SKM-1 treated with dmso at 0.1 percent for 144 hours (cell line): ENCODE measurements at regions not wholly inside any gene's neighbourhood (a gene's known extent, or its start where the extent isn't known, plus 50 kb on each side); places are given as distances from the start of the nearest gene placed in this dataset.

Experiments used
- DNase-seq: peaks from one replicate; lab custom pipeline; 2025; ENCODE audit not compliant: unreplicated experiment; lab: John Stamatoyannopoulos, UW

- DNase-seq = no peak
Observed at GRCh38 chr2:120807751-120808150, 72.1 kb downstream of the GLI2 start.

DNA sequence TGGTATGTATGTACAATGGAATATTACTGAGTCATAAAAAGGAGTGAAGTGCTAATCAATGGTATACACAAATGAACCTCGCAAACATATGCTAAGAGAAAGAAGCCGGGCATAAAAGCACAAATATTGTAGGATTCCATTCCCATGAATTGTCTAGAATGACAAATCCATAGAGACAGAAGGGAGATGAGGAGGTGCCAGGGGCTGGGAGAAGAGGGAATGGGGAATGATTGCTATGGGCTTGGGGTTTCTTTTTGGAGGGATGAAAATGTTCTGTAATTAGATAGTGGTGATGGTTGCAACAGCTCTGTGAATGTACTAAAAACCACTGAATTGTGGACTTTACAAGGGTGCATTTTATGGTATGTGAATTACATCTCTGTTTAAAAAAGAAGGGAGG lies 73.5 kb downstream of the GLI2 start:
- no peak for DNase-seq

DNA sequence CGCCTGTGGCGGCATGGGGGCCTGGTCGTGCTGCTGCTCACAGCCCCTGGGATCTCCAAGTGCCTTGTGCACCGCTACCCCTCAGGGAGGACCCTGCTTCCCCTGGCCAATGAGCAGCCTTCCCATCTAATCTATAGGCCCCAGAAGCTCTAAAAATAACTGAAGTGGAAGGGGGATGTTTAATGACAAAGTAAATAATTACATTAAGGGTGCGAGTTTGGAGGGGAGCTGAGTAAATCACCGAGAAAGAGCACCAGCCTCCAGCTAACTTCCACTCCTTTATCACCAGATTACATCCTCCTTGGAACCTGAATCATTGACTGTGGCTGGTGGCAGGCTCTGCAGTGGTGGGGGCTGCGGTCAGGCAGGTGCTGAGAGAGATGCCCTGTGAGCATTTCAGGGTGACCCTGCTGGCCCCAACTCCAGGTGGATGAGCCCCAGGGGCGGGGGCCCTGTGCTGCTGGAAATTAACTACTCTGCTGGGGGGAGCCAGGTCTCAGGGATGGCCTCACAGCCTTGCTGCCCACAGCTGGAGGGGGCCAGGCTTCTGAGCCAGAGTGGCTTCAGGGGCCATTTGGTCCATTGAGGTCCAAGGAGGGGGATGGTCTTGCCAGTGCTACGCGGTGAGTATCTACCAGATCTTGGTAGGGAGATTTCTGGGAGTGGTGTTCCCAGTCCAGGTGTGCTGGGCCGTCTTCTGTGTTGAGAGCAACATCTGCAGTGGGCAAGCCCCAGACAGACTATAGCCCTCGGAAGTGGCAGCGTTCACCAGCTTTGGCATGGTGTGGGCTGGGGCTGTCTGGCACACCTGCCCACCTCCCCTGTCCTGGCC lies 74.2 kb downstream of the GLI2 start:
- no peak for DNase-seq

DNA sequence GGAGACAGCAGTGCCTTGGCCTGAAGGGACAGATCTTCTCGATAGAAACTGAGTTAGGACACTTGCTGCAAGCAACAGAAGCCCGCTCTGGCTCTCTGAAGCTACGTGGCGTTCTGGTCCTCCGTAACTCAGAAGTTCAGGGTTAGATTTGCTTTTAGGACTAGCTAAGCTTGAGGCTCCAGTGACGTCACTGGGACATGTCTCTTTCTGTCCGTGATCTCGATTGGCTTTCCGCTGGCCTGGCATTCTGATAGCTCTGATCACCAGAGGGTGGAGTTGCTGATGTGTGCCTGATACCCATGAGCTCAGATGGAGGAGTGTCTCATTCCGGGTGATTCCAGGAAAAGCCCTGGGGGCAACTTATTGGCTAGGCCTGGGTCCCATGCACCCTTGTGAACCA lies 75.0 kb downstream of the GLI2 start:
- DNase-seq = no peak

DNA sequence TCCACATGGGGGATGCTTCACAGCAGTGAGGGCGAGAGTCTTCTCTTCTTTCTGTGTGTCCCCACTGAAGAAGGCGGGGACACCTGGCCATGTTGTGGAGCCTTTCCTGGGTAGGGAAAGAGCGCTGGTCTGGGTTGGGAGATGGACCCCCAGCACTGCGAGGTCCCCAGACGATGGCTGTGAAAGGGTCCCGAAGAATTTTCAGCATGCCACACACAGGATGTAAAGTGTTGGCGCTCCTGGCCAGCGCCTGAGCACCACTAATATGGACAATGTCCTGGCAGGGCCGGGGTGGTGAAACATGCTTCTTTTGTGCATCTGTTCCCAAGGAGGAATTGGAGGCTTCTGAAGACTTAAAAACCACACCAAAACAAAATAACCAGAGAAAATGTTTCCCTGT lies 77.2 kb downstream of the GLI2 start:
- no peak for DNase-seq

DNA sequence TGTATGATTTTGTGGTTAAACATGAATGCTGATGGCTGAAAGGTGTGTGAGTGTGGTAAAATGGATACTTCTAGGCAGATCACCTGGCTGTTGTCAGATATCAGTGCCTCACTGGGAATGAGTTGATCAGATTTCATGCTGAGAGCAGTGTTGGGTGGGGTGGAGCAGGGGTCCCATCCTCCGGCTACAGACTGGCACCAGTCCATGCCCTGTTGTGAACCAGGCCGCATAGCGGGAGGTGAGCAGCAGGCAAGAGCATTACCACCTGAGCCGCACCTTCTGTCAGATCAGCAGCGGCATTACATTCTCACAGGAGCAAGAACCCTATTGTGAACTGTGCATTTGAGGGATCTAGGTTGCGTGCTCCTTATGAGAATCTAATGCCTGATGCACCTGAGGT lies 78.7 kb downstream of the GLI2 start:
- DNase-seq = no peak

DNA sequence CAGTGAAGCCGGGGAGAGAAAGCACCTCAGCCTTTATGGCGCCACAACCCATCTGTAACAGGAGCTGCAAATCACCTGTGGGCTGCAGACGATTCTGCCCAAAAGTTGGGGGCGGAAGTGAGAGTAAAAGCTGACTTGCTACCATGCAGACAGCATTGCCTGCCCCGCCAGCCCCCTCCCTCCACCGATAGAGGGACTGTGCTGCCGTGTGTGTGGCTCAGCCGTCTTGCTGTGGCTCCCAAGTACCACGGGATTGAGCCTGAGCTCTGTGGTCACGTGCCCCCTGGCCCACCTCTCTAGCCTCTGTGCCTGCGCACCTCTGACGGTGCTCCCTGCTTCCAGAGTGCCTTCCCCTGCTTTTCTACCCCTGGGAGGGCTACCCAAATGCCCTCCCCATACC lies 79.6 kb downstream of the GLI2 start:
- DNase-seq = no peak

- DNase-seq = no peak
Observed at GRCh38 chr2:120817136-120817955, 81.7 kb downstream of the GLI2 start.

GRCh38 chr2:120817956-120818325 lies 82.3 kb downstream of the GLI2 start:
- no peak for DNase-seq

DNA sequence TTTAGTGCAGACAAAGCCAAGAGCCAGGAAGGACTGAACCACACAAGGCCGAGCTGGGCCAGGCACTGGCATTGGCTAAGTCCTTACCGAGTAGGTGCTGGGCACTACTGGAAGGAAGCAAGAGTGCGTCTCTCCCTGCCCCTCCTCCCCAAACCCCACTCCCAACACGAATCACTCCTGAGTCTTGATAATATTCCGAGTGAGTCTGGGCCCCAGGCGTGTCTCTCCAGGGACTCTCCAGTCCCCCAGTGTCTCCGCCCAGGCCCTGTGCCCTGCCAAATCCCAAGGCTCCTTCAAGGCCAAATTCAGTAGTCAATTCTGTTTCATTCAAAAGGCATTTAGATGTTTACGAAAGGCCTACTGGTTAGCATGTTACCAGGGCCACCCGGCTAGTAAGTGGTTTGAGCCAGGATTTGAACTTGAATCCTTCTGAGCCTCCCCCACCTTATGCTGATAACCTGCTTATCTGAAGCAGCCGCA lies 82.8 kb downstream of the GLI2 start:
- no peak for DNase-seq

DNA sequence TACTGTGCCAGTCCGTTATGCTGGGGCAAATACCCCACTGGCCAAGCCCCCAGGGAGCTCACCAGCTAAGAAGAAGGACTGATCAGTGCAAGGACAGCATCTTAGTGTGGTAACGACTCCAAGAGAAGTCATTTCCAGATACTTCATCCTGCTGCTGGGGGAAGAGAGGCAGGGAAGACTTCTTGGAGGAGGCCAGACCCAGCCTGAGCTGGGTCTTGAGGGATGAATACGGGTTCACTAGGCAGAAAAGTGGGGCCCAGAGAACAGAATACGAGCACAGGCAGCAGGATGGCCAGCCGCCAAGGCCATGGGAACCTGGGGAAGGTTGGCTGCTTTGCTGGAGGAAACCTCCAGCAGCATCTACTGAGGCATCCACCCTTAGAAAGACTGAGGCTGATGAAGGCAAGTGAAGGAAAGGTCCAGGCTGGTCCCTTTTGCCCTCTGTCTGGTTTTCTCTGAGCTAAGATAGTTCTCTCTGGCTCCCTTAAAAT lies 84.1 kb downstream of the GLI2 start:
- DNase-seq = no peak

DNA sequence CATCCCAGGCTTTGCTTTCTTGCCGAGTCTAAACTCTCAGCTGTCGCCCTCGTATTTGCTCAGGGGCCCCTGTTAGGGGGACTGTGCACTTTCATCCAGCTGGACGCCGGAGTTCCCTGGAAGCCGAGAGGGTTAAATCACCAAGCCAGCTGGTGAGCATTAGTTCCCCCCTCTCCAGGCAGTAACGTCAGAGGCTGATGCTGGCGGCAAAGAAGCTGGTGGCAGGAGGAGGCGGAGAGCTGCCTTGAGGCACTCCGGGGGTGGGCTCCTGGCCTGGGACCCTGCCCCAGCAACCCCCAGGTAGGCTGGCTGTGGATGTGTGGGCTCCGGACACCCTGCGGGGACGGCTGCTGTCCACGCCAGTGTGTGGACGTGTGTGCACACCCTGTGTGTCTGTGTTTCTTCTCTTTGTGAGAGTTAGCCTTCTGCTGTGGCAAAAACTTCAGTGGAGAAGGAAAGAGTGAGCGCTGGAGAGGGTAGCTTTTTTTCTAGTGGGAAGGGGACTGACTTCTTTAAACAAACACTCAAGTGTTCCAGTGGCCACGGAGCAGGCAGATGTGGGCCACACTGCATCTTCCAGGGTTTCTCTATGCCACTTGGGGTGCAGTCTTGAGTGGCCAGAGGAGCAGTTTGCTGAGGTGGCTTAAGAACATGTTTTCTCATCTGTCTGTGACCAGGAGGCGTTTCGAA lies 84.7 kb downstream of the GLI2 start:
- no peak for DNase-seq

DNA sequence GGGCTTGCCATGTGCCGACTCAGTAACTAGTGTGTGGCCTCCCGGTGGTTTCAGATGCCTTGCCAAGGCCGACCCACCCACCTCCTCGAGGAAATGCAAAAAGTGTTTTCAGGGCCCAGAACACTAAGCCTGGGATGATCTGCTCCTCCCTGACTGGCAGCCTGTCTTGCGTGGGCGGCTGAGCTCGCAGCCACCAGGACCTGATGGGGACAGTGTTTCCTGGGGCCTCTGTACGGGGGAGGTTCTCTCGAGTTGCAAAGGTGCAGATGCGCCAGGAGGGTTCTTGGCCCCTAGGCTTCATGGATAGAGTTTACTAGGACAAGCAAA lies 85.2 kb downstream of the GLI2 start:
- no peak for DNase-seq

GRCh38 chr2:120821446-120822160 lies 85.9 kb downstream of the GLI2 start:
- no peak for DNase-seq

DNA sequence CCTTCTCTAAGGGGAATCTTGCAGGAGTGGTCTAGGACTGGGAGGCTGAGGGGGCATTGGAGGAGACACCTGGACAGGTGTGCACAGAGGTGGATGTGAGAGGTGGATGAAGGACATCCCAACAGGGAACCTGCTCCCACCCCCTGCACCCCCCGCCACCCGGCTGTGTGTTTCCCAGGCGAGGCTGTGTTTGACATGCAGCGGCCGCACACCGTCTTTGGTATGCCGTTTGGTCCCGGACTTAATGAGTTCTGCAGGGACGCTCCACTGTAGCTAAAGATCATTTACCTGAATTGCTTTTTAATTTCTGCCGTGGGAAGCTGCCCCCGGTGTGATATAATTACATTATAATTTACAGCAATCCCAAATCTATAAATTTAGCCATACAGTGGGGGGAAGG lies 87.3 kb downstream of the GLI2 start:
- no peak for DNase-seq

GRCh38 chr2:120823551-120823950 lies 87.9 kb downstream of the GLI2 start:
- no peak for DNase-seq

DNA sequence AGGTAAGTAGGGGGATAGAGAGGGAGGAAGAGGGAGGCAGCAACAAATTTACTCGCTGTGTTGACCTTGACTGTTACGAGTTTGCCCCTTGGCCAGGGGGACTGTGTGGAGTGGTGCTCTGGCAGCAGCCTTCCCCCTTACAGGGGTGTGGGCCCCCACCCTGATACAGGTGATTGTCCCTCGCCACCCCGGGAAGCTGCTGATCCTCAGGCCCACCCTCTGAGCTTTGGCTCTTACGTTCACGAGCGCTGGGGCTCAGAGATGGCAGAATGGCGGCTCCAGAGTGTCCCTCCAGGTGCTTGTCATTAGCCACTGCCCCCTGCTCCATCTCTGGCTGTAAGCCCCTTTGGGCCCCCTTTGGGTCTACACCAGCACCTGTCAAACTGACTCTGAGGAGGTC lies 88.6 kb downstream of the GLI2 start:
- no peak for DNase-seq

- no peak for DNase-seq
Observed at GRCh38 chr2:120825370-120826259, 89.9 kb downstream of the GLI2 start.

DNA sequence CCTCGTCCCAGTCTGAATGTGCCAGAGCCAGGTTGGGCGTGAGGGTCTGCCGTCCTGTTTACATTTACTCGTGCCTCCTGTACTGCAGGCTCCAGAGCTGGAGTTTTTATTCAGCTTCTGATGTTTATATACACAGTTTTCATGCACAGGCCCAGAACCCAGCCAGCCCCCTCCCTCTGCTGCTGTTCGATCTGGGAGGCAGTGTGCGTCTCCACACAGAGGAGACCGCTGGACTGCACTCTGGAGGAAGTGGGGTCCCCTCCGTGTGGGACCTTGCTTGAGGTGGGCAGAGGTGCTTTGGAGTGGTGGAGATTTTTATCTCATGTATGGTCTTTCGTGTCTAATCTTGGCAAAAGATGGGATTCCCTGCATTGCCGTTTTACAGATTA lies 90.6 kb downstream of the GLI2 start:
- no peak for DNase-seq
